Mammary epithelial cell (primary cell): ENCODE measurements at regions not wholly inside any gene's neighbourhood (a gene's known extent, or its start where the extent isn't known, plus 50 kb on each side); places are given as distances from the start of the nearest gene placed in this dataset.

Experiments
- CTCF ChIP-seq, 2 donors: IDR thresholded peaks in 1 of 2; conservative IDR thresholded peaks in 1 of 2; 2 replicates each; pipeline ENCODE4 v1.5.1; 2011 to 2012; ENCODE audit warnings: inconsistent platforms in 2 of 2, low read length in 2 of 2, mild to moderate bottlenecking in 2 of 2, control low read depth in 1 of 2, low read depth in 1 of 2; ENCODE audit not compliant: insufficient read depth in 1 of 2; ENCODE audit errors: extremely low read depth in 1 of 2
- EZH2 ChIP-seq: IDR thresholded peaks from 2 replicates; pipeline ENCODE4 v1.6.1; 2012; ENCODE audit warnings: low read length, inconsistent platforms, borderline replicate concordance

GRCh38 chr3:118511402-118511801 lies 523.2 kb downstream of the IGSF11 start:
- TF ChIP-seq CTCF (conservative IDR thresholded peaks at IDR 0.05 in 1 of 2, IDR thresholded peaks at IDR 0.05 in 1 of 2; ENCODE audit: extremely low read depth in 1 of 2, insufficient read depth in 1 of 2, low read depth in 1 of 2, low read length in 2 of 2): no peak
- no peak for TF ChIP-seq EZH2
